ENCODE measurements at regions not wholly inside any gene's neighbourhood (a gene's known extent, or its start where the extent isn't known, plus 50 kb on each side); places are given as distances from the start of the nearest gene placed in this dataset.
"Not testable (repeated sequence)": the region's sequence is repeated elsewhere in the genome, so short reads cannot be mapped to it uniquely, and the experiment has no call there.

DNA sequence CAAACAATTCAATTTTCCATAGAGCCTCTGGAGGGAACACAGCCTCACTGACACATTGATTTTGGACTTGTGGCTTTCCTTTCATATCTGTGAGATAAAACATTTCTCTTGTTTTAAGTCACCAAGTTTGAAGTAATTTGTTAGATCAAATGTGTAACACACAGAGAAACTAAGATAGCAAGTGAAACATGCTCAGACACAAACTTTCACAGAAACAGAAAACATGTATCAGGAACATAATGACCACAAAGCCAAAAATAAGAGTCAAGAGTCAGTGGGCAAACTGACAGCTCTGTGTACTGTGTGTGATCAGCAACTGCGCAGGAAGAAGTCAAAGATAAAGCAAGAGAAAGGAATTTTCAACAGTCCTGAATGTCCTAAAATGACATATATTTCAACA lies 1237.5 kb downstream of the AMY1C start:
- H3K4me3 ChIP-seq (ENCODE audit: low read depth, low read length) = no peak overlapping the region
- DNase-seq (ENCODE audit: low read depth) = no peak

GRCh38 chr1:104989012-104989411 lies 1239.3 kb downstream of the AMY1C start:
- no peak for DNase-seq (ENCODE audit: low read depth)
- no peak overlapping the region for H3K4me3 ChIP-seq (ENCODE audit: low read depth, low read length)

DNA sequence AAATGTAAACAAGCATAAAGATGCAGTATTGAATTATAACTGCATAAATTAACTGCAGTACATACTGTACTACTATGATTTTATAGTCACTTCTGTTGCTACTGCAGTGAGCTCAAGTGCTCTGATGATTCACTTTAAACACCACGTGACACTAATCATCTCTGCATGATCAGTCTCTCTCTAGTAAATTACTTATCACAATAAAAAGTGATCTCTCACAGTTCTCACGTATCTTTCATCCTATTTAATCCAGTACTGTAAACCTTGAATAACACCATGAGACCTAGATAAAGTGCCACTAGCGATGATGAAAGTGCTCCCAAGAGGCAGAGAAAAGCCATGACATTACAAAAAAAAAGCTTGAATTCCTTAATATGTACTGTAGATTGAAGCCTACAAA lies 1242.0 kb downstream of the AMY1C start:
- no peak overlapping the region for H3K4me3 ChIP-seq (ENCODE audit: low read depth, low read length)
- no peak for DNase-seq (ENCODE audit: low read depth)

DNA sequence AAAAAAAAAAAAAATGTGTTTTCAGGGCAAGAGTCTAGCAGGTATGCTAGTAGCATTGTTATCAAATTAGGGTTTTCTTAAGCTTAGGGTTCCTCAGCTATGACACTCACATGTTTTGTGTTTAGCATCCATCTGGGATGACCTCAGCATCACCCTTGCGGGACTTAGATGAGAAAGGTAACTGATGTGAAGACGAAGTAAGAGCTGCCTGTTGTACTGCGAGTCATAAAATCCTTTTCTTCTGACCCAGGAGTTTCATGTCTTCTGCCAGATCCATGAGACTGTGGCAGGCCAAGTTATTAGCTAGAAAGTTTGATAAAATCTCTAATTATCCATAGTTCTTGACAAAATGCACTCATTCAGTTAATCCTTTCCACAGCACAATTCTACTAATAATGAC lies 1251.1 kb downstream of the AMY1C start:
- no peak for DNase-seq (ENCODE audit: low read depth)
- H3K4me3 ChIP-seq (ENCODE audit: low read depth, low read length) = no peak overlapping the region

DNA sequence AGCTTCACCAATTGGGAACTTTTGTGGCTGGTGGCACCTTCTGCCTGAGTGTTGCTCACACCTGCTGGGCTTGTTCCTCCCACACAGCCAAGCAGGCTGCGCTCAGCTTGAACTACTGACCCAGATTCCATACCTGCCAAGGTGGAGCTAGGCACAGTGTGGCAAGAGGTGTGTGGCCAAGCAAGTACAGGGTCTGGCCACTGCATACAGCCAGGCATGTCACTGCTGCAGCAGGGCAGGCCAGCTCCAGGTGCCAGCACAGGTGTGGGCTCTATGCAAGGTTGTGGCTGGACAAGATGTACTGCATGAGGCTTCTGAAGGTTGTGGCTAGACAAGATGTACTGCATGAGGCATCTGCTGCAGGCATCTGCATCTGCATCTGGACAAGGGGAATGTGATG lies 1254.8 kb downstream of the AMY1C start:
- DNase-seq (ENCODE audit: low read depth) = no peak
- no peak overlapping the region for H3K4me3 ChIP-seq (ENCODE audit: low read depth, low read length)

- no peak for DNase-seq (ENCODE audit: low read depth)
- no peak overlapping the region for H3K4me3 ChIP-seq (ENCODE audit: low read depth, low read length)
These were observed 1256.0 kb downstream of the AMY1C start for GRCh38 chr1:105005594-105006195.

- DNase-seq (ENCODE audit: low read depth) = no peak
- H3K4me3 ChIP-seq (ENCODE audit: low read depth, low read length) = no peak overlapping the region
These were observed 1267.9 kb downstream of the AMY1C start for GRCh38 chr1:105017587-105017986.

DNA sequence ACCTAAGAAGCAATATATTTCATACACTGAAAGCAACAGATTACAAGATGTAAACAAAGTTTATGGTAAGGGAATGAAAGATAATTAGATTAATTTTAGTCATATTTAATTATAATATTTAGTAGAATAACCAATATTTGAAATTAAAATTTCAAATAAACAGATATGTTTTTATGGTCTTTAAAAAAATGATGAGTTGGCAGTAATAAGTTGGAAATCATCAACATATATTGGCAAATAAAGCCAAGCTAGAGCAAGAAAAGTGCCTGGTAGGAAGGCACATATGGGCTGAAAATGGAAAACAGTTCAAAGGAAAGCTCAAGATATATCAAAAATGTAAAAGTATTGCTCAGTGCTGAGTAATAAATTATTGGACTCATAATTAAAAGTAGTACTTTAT lies 1274.0 kb downstream of the AMY1C start:
- DNase-seq (ENCODE audit: low read depth) = no peak
- H3K4me3 ChIP-seq (ENCODE audit: low read depth, low read length) = no peak overlapping the region

DNA sequence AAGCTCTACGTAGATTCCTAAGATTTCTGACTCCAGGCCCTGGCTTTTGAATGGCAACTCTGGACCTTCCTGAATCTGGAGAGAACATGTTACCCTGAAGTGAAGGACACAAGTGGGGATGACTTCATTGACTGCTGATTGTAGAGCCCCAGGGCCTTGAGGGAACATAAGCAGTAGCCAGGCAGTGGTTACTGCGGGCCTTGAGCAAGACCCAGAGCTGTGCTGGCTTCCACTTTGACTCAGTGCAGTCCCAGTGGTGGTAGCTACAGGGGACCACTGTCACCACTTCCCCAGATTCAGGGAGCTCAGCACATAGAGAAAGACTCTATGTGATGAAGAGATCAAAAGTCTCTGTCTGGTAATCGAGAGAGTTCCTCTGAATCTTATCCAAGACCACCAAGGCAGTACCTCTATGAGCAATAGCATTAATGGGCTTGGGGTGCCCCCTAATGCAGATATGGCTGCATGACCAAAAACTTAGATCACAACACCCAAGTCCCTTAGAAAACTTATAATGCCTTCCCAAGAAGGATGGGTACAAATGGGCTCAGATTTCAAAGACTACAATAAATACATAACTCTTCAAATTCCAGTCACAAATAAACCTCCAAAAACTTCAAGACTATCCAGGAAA lies 1278.3 kb downstream of the AMY1C start:
- DNase-seq (ENCODE audit: low read depth) = no peak
- H3K4me3 ChIP-seq (ENCODE audit: low read depth, low read length) = no peak overlapping the region

DNA sequence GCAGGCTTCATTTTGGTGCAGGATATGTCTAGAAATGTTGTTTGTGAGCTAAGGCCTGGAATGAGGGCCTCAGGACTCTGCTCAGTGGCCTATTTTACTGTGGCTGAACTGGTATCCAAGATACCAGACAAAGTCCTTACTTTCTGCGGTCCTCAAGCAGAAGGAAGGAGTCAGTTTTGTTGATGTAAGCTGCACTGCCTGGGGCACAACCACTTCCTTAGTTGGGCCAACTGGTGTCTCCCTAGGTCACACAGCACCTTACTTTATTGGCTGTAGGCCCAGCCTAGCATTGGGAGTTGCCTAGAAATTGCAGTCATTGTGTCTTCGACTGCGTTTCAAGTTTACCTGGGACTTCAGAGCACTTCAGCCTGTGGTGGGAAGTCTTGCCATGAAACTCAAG lies 1322.7 kb downstream of the AMY1C start:
- no peak for DNase-seq (ENCODE audit: low read depth)

DNA sequence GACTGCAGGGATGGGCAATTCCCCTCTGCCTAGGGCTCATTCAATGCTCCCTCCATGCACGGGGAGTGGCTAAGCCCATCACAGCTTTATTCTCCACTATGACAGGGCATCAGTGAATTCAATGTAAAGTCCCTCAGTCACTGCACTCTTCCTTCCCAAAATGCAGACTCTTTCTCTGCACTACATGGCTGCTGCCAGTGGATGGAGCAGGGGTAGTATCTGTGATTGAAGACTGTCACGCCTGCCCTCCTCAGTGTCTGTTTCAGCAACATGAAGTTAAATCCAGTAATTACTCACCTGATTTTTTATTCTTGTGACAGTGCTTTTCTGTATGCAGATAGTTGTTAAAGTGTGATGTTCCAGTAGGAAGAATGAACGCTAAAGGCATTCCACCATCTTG lies 1323.2 kb downstream of the AMY1C start:
- no peak overlapping the region for H3K4me3 ChIP-seq (ENCODE audit: low read depth, low read length)
- DNase-seq (ENCODE audit: low read depth) = no peak

More for the DNA sequence above, 1322.7 kb downstream of the AMY1C start:
- H3K4me3 ChIP-seq (ENCODE audit: low read depth, low read length) = no peak overlapping the region

- H3K4me3 ChIP-seq (ENCODE audit: low read depth, low read length) = no peak overlapping the region
- DNase-seq (ENCODE audit: low read depth) = no peak
These were observed 1324.0 kb downstream of the AMY1C start for GRCh38 chr1:105073660-105074059.

- no peak overlapping the region for H3K4me3 ChIP-seq (ENCODE audit: low read depth, low read length)
- no peak for DNase-seq (ENCODE audit: low read depth)
These were observed 1333.9 kb downstream of the AMY1C start for GRCh38 chr1:105083611-105084010.

- H3K4me3 ChIP-seq (ENCODE audit: low read depth, low read length) = no peak overlapping the region
- DNase-seq (ENCODE audit: low read depth) = no peak
These were observed 1337.8 kb downstream of the AMY1C start for GRCh38 chr1:105087506-105087905.

DNA sequence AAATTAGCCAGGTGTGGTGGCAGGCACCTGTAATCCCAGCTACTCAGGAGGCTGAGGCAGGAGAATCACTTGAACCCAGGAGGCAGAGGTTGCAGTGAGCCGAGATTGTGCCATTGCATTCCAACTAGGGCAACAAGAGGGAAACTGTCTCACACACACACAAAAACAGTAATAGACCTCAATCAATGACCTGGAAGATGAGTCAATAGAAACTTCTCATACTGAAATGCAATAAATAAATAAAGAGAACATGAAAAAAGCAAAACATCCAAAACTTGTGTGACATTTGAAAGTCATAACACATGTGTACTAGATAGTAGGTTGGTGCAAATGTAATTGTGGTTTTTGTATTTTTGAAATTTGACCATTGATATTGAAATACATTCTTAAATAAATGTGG lies 1338.5 kb downstream of the AMY1C start:
- no peak overlapping the region for H3K4me3 ChIP-seq (ENCODE audit: low read depth, low read length)
- DNase-seq (ENCODE audit: low read depth) = no peak

- not testable (repeated sequence) for DNase-seq (ENCODE audit: low read depth); H3K4me3 ChIP-seq (ENCODE audit: low read depth, low read length)
These were observed 1344.2 kb downstream of the AMY1C start for GRCh38 chr1:105093893-105094292.

GRCh38 chr1:105100102-105100501 lies 1350.4 kb downstream of the AMY1C start:
- H3K4me3 ChIP-seq (ENCODE audit: low read depth, low read length) = no peak overlapping the region
- DNase-seq (ENCODE audit: low read depth) = no peak

GRCh38 chr1:105101261-105101660 lies 1351.6 kb downstream of the AMY1C start:
- DNase-seq (ENCODE audit: low read depth) = no peak
- H3K4me3 ChIP-seq (ENCODE audit: low read depth, low read length) = no peak overlapping the region

- DNase-seq (ENCODE audit: low read depth) = no peak
- H3K4me3 ChIP-seq (ENCODE audit: low read depth, low read length) = no peak overlapping the region
These were observed 1352.7 kb downstream of the AMY1C start for GRCh38 chr1:105102371-105102770.

- no peak overlapping the region for H3K4me3 ChIP-seq (ENCODE audit: low read depth, low read length)
- DNase-seq (ENCODE audit: low read depth) = no peak
These were observed 1372.3 kb downstream of the AMY1C start for GRCh38 chr1:105122041-105122440.

All from skeletal muscle cell (primary cell).